GM13977 (cell line): ENCODE measurements at regions not wholly inside any gene's neighbourhood (a gene's known extent, or its start where the extent isn't known, plus 50 kb on each side); places are given as distances from the start of the nearest gene placed in this dataset.

Source experiments
- DNase-seq: peaks from one replicate; pipeline ENCODE4 v3.0.0; 2012; ENCODE audit warnings: low spot score
- CTCF ChIP-seq: IDR thresholded peaks from 2 replicates; pipeline ENCODE4 v1.5.1; 2012; ENCODE audit warnings: mild to moderate bottlenecking, control low read depth; ENCODE audit not compliant: insufficient read depth; ENCODE audit errors: extremely low read depth, missing control alignments
- in situ Hi-C: fragments of 300-500 bp; cut with MboI; formaldehyde crosslinking; loops from one replicate; pipeline ENCODE4 v1.12.0; 2022; ENCODE audit warnings: low sequenced_read_pairs, low pct_unique_long_range_greater_than_20kb, mixed read lengths, inconsistent platforms; ENCODE audit not compliant: unreplicated experiment

- DNase-seq, result no peak
- in situ Hi-C loops, result no loop called here
- TF ChIP-seq CTCF, result no peak
Measured at GRCh38 chr3:74360406-74360805, 254.1 kb downstream of the CNTN3 start.

GRCh38 chr3:74357881-74358280 lies 256.6 kb downstream of the CNTN3 start:
- DNase-seq, result no peak
- no peak for TF ChIP-seq CTCF
- in situ Hi-C loops, result no loop called here

GRCh38 chr3:74353039-74353438 lies 261.4 kb downstream of the CNTN3 start:
- no peak for DNase-seq
- TF ChIP-seq CTCF, result no peak
- in situ Hi-C loops, result no loop called here

- TF ChIP-seq CTCF, result no peak
- DNase-seq, result no peak
- in situ Hi-C loops, result no loop called here
Measured at GRCh38 chr3:74352166-74352565, 262.3 kb downstream of the CNTN3 start.

- in situ Hi-C loops, result no loop called here
- no peak for DNase-seq
- no peak for TF ChIP-seq CTCF
Measured at GRCh38 chr3:74351213-74351612, 263.2 kb downstream of the CNTN3 start.

GRCh38 chr3:74349015-74349414 lies 265.4 kb downstream of the CNTN3 start:
- no peak for TF ChIP-seq CTCF
- no peak for DNase-seq
- in situ Hi-C loops, result no loop called here

GRCh38 chr3:74347563-74348268 lies 266.7 kb downstream of the CNTN3 start:
- TF ChIP-seq CTCF, result no peak
- no peak for DNase-seq
- in situ Hi-C loops, result no loop called here
